Kidney (tissue), 13 donors: ENCODE measurements at regions not wholly inside any gene's neighbourhood (a gene's known extent, or its start where the extent isn't known, plus 50 kb on each side); places are given as distances from the start of the nearest gene placed in this dataset.

ENCODE experiments used
- DNase-seq, 5 donors: peaks; one replicate each; pipeline ENCODE4 v3.0.0-alpha.2; 2013 to 2020
- FAIRE-seq: peaks from 2 replicates; lab custom pipeline; 2012; peaks lifted over from hg19 to GRCh38; lab: Jason Lieb, UNC
- H3K27ac ChIP-seq, 2 donors: one replicate each; pipeline ENCODE4 v1.7.0; 2013; ENCODE audit warnings: low read depth in 2 of 2, low read length in 2 of 2, inconsistent platforms in 1 of 2
- H3K27me3 ChIP-seq: one replicate; pipeline ENCODE4 v1.7.1; 2013; ENCODE audit warnings: low read length, inconsistent platforms; ENCODE audit not compliant: control insufficient read depth, insufficient read depth
- H3K36me3 ChIP-seq, 3 donors: one replicate each; pipeline versions ENCODE4 v1.7.0 to v1.7.1; 2013; ENCODE audit warnings: low read length in 3 of 3, control low read depth in 1 of 3, inconsistent platforms in 1 of 3; ENCODE audit not compliant: insufficient read depth in 3 of 3, control insufficient read depth in 2 of 3
- H3K4me1 ChIP-seq, 3 donors: one replicate each; pipeline versions ENCODE4 v1.7.0 to v1.7.1; 2013; ENCODE audit warnings: low read length in 3 of 3, inconsistent platforms in 1 of 3, low read depth in 1 of 3; ENCODE audit not compliant: control insufficient read depth in 2 of 3, insufficient read depth in 2 of 3
- H3K4me3 ChIP-seq, 3 donors: one replicate each; pipeline versions ENCODE4 v1.7.0 to v1.8.1; 2013; ENCODE audit warnings: low read length in 3 of 3, control low read depth in 1 of 3, inconsistent platforms in 1 of 3
- H3K9ac ChIP-seq, 3 donors: one replicate each; pipeline versions ENCODE4 v1.7.0 to v1.7.1; 2013; ENCODE audit warnings: low read length in 3 of 3, control low read depth in 1 of 3, inconsistent platforms in 1 of 3
- H3K9me3 ChIP-seq, 3 donors: one replicate each; pipeline versions ENCODE4 v1.7.0 to v1.7.1; 2013; ENCODE audit warnings: low read length in 3 of 3, control low read depth in 1 of 3, inconsistent platforms in 1 of 3; ENCODE audit not compliant: control insufficient read depth in 2 of 3, insufficient read depth in 1 of 3
- CTCF ChIP-seq: IDR thresholded peaks from 3 replicates; pipeline ENCODE4 v1.5.1; 2012; ENCODE audit warnings: mild to moderate bottlenecking, moderate library complexity, borderline replicate concordance; ENCODE audit not compliant: insufficient read depth; ENCODE audit errors: extremely low read depth
- intact Hi-C: fragments of 100-400 bp; cut with DNase I; formaldehyde crosslinking; loops from one replicate; pipeline ENCODE4 v1.11.1; 2022
- donor health status: control.
- donor health status: control.
- donor health status: control.
- donor health status: control.
- donor health status: control.
- donor health status: DM: yes; HTN: yes; CAD: no.
- donor health status: Normal renal cell carcinoma (clear cell type).

- Histone ChIP-seq H3K9me3 (peaks cover 0 to 4% (median 0%) of the 10 kb centered on the region in 3 donors), H3K9ac (no peak overlapping the region), H3K27ac (no peak overlapping the region), H3K36me3 (no peaks in the 10 kb centered on the region), H3K4me1 (no peaks in the 10 kb centered on the region), H3K27me3 (no peaks in the 10 kb centered on the region), H3K4me3 (no peak overlapping the region)
- FAIRE-seq: no peak
- TF ChIP-seq CTCF: no peak
- intact Hi-C loops: no loop called here
- DNase-seq: no peak
These were observed 569.7 kb upstream of the MARCKS start for GRCh38 chr6:113287396-113287795.

GRCh38 chr6:113288409-113288808 lies 568.7 kb upstream of the MARCKS start:
- DNase-seq (no peak), FAIRE-seq (no peak)
- H3K36me3 ChIP-seq: no peaks in the 10 kb centered on the region
- no peaks in the 10 kb centered on the region for H3K27me3 ChIP-seq
- intact Hi-C loops: no loop called here
- peaks cover 0 to 4% (median 0%) of the 10 kb centered on the region in 3 donors for H3K9me3 ChIP-seq
- H3K4me3 ChIP-seq: no peak overlapping the region
- no peak overlapping the region for H3K9ac ChIP-seq
- TF ChIP-seq CTCF: no peak
- H3K27ac ChIP-seq: no peak overlapping the region
- no peaks in the 10 kb centered on the region for H3K4me1 ChIP-seq

GRCh38 chr6:113289166-113289565 lies 568.0 kb upstream of the MARCKS start:
- DNase-seq (no peak), FAIRE-seq (no peak)
- no peak overlapping the region for H3K9ac ChIP-seq
- H3K4me3 ChIP-seq: no peak overlapping the region
- no peaks in the 10 kb centered on the region for H3K27me3 ChIP-seq
- no peaks in the 10 kb centered on the region for H3K36me3 ChIP-seq
- H3K9me3 ChIP-seq: peaks cover 0 to 4% (median 0%) of the 10 kb centered on the region in 3 donors
- TF ChIP-seq CTCF: no peak
- H3K4me1 ChIP-seq: no peaks in the 10 kb centered on the region
- no peak overlapping the region for H3K27ac ChIP-seq
- intact Hi-C loops: no loop called here

- intact Hi-C loops: no loop called here
- Histone ChIP-seq H3K4me1 (no peaks in the 10 kb centered on the region), H3K27ac (no peak overlapping the region), H3K36me3 (no peaks in the 10 kb centered on the region), H3K9ac (no peak overlapping the region), H3K4me3 (no peak overlapping the region), H3K27me3 (no peaks in the 10 kb centered on the region), H3K9me3 (peaks cover 0 to 4% (median 0%) of the 10 kb centered on the region in 3 donors)
- no peak for DNase-seq
- no peak for TF ChIP-seq CTCF
- no peak for FAIRE-seq
These were observed 566.5 kb upstream of the MARCKS start for GRCh38 chr6:113290684-113291083.
